GM19238 (cell line): ENCODE measurements at regions not wholly inside any gene's neighbourhood (a gene's known extent, or its start where the extent isn't known, plus 50 kb on each side); places are given as distances from the start of the nearest gene placed in this dataset.
"Not testable (repeated sequence)": the region's sequence is repeated elsewhere in the genome, so short reads cannot be mapped to it uniquely, and the experiment has no call there.

Source experiments
- DNase-seq: peaks from one replicate; pipeline ENCODE4 v3.0.0; 2011; ENCODE audit warnings: low spot score; ENCODE audit not compliant: insufficient read length

- not testable (repeated sequence) for DNase-seq
Observed at GRCh38 chr12:84406720-84407119, 505.9 kb downstream of the SLC6A15 start.

- no peak for DNase-seq
Observed at GRCh38 chr12:84397846-84398245, 514.8 kb downstream of the SLC6A15 start.

GRCh38 chr12:84397263-84397662 is 515.3 kb downstream of the SLC6A15 start:
- DNase-seq = no peak

GRCh38 chr12:84391176-84391575 is 521.4 kb downstream of the SLC6A15 start:
- not testable (repeated sequence) for DNase-seq

- DNase-seq = no peak
Observed at GRCh38 chr12:84384384-84384783, 528.2 kb downstream of the SLC6A15 start.

- DNase-seq = not testable (repeated sequence)
Observed at GRCh38 chr12:84382486-84382885, 530.1 kb downstream of the SLC6A15 start.

GRCh38 chr12:84376320-84376719 is 536.3 kb downstream of the SLC6A15 start:
- DNase-seq = no peak

GRCh38 chr12:84375449-84376170 is 537.0 kb downstream of the SLC6A15 start:
- DNase-seq = no peak

GRCh38 chr12:84362552-84362897 is 550.1 kb downstream of the SLC6A15 start:
- no peak for DNase-seq

GRCh38 chr12:84361651-84362551 is 550.7 kb downstream of the SLC6A15 start:
- DNase-seq = no peak

GRCh38 chr12:84357314-84357713 is 555.3 kb downstream of the SLC6A15 start:
- no peak for DNase-seq

GRCh38 chr12:84356224-84356623 is 556.4 kb downstream of the SLC6A15 start:
- DNase-seq = no peak

- DNase-seq = no peak
Observed at GRCh38 chr12:84355561-84355960, 557.0 kb downstream of the SLC6A15 start.

- no peak for DNase-seq
Observed at GRCh38 chr12:84348582-84348981, 564.0 kb downstream of the SLC6A15 start.

GRCh38 chr12:84341467-84342193 is 571.0 kb downstream of the SLC6A15 start:
- no peak for DNase-seq

- no peak for DNase-seq
Observed at GRCh38 chr12:84336231-84336630, 576.4 kb downstream of the SLC6A15 start.

GRCh38 chr12:84329938-84330337 is 582.7 kb downstream of the SLC6A15 start:
- no peak for DNase-seq

GRCh38 chr12:84315926-84316325 is 596.7 kb downstream of the SLC6A15 start:
- DNase-seq = no peak

- DNase-seq = no peak
Observed at GRCh38 chr12:84313323-84313675, 599.3 kb downstream of the SLC6A15 start.

GRCh38 chr12:84308211-84308610 is 604.4 kb downstream of the SLC6A15 start:
- DNase-seq = no peak

GRCh38 chr12:84305144-84305543 is 607.5 kb downstream of the SLC6A15 start:
- DNase-seq = no peak

- DNase-seq = no peak
Observed at GRCh38 chr12:84294246-84294645, 618.4 kb downstream of the SLC6A15 start.
